ENCODE measurements at regions not wholly inside any gene's neighbourhood (a gene's known extent, or its start where the extent isn't known, plus 50 kb on each side); places are given as distances from the start of the nearest gene placed in this dataset.

- no peak overlapping the region for H2AFZ ChIP-seq
- 1 to 5% methylated on average over 4 of the region's 4 CpGs for WGBS, 2 experiments (ENCODE audit: low coverage in 1 of 2, low lambda C conversion rate in 2 of 2, missing lambda C conversion rate in 2 of 2)
- H3K4me3 ChIP-seq = no peak overlapping the region
- TF ChIP-seq EZH2phosphoT487 (IDR thresholded peaks at IDR 0.05; ENCODE audit: insufficient read depth, low read depth) (no peak), EZH2 (IDR thresholded peaks at IDR 0.05; ENCODE audit: insufficient read depth, poor library complexity, severe bottlenecking) (no peak)
- H4K20me1 ChIP-seq (ENCODE audit: insufficient read depth) = no peaks in the 10 kb centered on the region
- H3K9me2 ChIP-seq (ENCODE audit: insufficient read depth) = no peaks in the 10 kb centered on the region
- in situ Hi-C loops (cut with MboI) = no loop called here
- H3K4me2 ChIP-seq (ENCODE audit: unreplicated experiment) = no peak overlapping the region
- H3K27me3 ChIP-seq (replicated peaks; ENCODE audit: insufficient read depth) = no peaks in the 10 kb centered on the region
- no peak overlapping the region for H3K27ac ChIP-seq
- H3F3A ChIP-seq (ENCODE audit: insufficient read depth) = no peaks in the 10 kb centered on the region
- no peak for DNase-seq
- no peaks in the 10 kb centered on the region for H3K9me3 ChIP-seq (ENCODE audit: low read depth)
- H3K4me1 ChIP-seq (ENCODE audit: insufficient read depth) = no peaks in the 10 kb centered on the region
- no peaks in the 10 kb centered on the region for H3K36me3 ChIP-seq (ENCODE audit: low read depth)
- no peaks in the 10 kb centered on the region for H3K79me2 ChIP-seq (ENCODE audit: insufficient read depth)
- no peak overlapping the region for H3K9ac ChIP-seq
Measured at GRCh38 chr5:165143741-165144140, 1638.3 kb downstream of the MAT2B start.

DNA sequence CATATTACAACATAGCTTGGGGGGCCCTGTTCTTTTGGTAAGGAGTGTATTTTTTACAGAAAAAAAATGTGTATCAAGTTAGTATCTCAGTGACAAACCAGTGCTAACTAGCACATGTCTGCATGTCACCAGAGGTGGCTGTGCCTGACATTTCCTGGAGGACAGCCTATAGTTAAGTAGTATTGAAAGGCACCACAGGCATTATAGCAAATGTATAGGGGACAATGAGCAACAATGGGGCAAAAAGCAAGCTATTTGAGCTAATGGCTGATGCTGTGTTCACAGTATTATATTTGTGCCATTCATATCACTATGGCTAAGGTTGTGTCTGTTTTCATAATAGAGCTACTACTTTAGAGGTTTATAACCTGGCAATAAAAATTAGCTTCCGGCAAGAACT lies 1644.0 kb downstream of the MAT2B start:
- no peak overlapping the region for H3K4me3 ChIP-seq
- no peaks in the 10 kb centered on the region for H3K4me1 ChIP-seq (ENCODE audit: insufficient read depth)
- H3K27me3 ChIP-seq (replicated peaks; ENCODE audit: insufficient read depth) = no peaks in the 10 kb centered on the region
- no peaks in the 10 kb centered on the region for H3K9me2 ChIP-seq (ENCODE audit: insufficient read depth)
- no peaks in the 10 kb centered on the region for H4K20me1 ChIP-seq (ENCODE audit: insufficient read depth)
- no peak for DNase-seq
- no peaks in the 10 kb centered on the region for H3K9me3 ChIP-seq (ENCODE audit: low read depth)
- no peaks in the 10 kb centered on the region for H3K79me2 ChIP-seq (ENCODE audit: insufficient read depth)
- H3K36me3 ChIP-seq (ENCODE audit: low read depth) = no peaks in the 10 kb centered on the region
- H3K4me2 ChIP-seq (ENCODE audit: unreplicated experiment) = no peak overlapping the region
- no peaks in the 10 kb centered on the region for H3F3A ChIP-seq (ENCODE audit: insufficient read depth)
- TF ChIP-seq EZH2phosphoT487 (IDR thresholded peaks at IDR 0.05; ENCODE audit: insufficient read depth, low read depth) = no peak
- no peak for TF ChIP-seq EZH2 (IDR thresholded peaks at IDR 0.05; ENCODE audit: insufficient read depth, poor library complexity, severe bottlenecking)
- no peak overlapping the region for H3K9ac ChIP-seq
- WGBS, 2 experiments (ENCODE audit: low coverage in 1 of 2, low lambda C conversion rate in 2 of 2, missing lambda C conversion rate in 2 of 2) = 37 to 52% methylated on average over 1 of the region's 1 CpG
- in situ Hi-C loops (cut with MboI) = no loop called here
- H2AFZ ChIP-seq = no peak overlapping the region
- no peak overlapping the region for H3K27ac ChIP-seq

GRCh38 chr5:165152058-165152457 lies 1646.6 kb downstream of the MAT2B start:
- Histone ChIP-seq H3K4me1 (ENCODE audit: insufficient read depth) (no peaks in the 10 kb centered on the region), H3K4me3 (no peak overlapping the region), H3F3A (ENCODE audit: insufficient read depth) (no peaks in the 10 kb centered on the region), H3K9ac (no peak overlapping the region), H3K79me2 (ENCODE audit: insufficient read depth) (no peaks in the 10 kb centered on the region), H4K20me1 (ENCODE audit: insufficient read depth) (no peaks in the 10 kb centered on the region; the same call in 1 of the 2 replicates), H3K27ac (no peak overlapping the region), H3K9me2 (ENCODE audit: insufficient read depth) (no peaks in the 10 kb centered on the region), H2AFZ (no peak overlapping the region), H3K36me3 (ENCODE audit: low read depth) (no peaks in the 10 kb centered on the region), H3K4me2 (ENCODE audit: unreplicated experiment) (no peak overlapping the region), H3K9me3 (ENCODE audit: low read depth) (no peaks in the 10 kb centered on the region), H3K27me3 (replicated peaks; ENCODE audit: insufficient read depth) (no peaks in the 10 kb centered on the region)
- 2 to 5% methylated on average over 2 of the region's 2 CpGs for WGBS, 2 experiments (ENCODE audit: low coverage in 1 of 2, low lambda C conversion rate in 2 of 2, missing lambda C conversion rate in 2 of 2)
- in situ Hi-C loops (cut with MboI) = no loop called here
- TF ChIP-seq EZH2phosphoT487 (IDR thresholded peaks at IDR 0.05; ENCODE audit: insufficient read depth, low read depth) (no peak), EZH2 (IDR thresholded peaks at IDR 0.05; ENCODE audit: insufficient read depth, poor library complexity, severe bottlenecking) (no peak)
- DNase-seq = no peak

- no peak overlapping the region for H3K27ac ChIP-seq
- in situ Hi-C loops (cut with MboI) = no loop called here
- H3K9me3 ChIP-seq (ENCODE audit: low read depth) = no peaks in the 10 kb centered on the region
- H3K4me2 ChIP-seq (ENCODE audit: unreplicated experiment) = no peak overlapping the region
- no peaks in the 10 kb centered on the region; the same call in 1 of the 2 replicates for H4K20me1 ChIP-seq (ENCODE audit: insufficient read depth)
- TF ChIP-seq EZH2 (IDR thresholded peaks at IDR 0.05; ENCODE audit: insufficient read depth, poor library complexity, severe bottlenecking) (no peak), EZH2phosphoT487 (IDR thresholded peaks at IDR 0.05; ENCODE audit: insufficient read depth, low read depth) (no peak)
- no peak overlapping the region for H2AFZ ChIP-seq
- no peaks in the 10 kb centered on the region for H3K9me2 ChIP-seq (ENCODE audit: insufficient read depth)
- DNase-seq = no peak
- H3K9ac ChIP-seq = no peak overlapping the region
- WGBS, 2 experiments (ENCODE audit: low coverage in 1 of 2, low lambda C conversion rate in 2 of 2, missing lambda C conversion rate in 2 of 2) = 21 to 25% methylated on average over 1 of the region's 1 CpG
- H3F3A ChIP-seq (ENCODE audit: insufficient read depth) = no peaks in the 10 kb centered on the region
- no peak overlapping the region for H3K4me3 ChIP-seq
- no peaks in the 10 kb centered on the region for H3K27me3 ChIP-seq (replicated peaks; ENCODE audit: insufficient read depth)
- H3K79me2 ChIP-seq (ENCODE audit: insufficient read depth) = no peaks in the 10 kb centered on the region
- H3K4me1 ChIP-seq (ENCODE audit: insufficient read depth) = no peaks in the 10 kb centered on the region
- H3K36me3 ChIP-seq (ENCODE audit: low read depth) = no peaks in the 10 kb centered on the region
Measured at GRCh38 chr5:165157219-165157618, 1651.8 kb downstream of the MAT2B start.

DNA sequence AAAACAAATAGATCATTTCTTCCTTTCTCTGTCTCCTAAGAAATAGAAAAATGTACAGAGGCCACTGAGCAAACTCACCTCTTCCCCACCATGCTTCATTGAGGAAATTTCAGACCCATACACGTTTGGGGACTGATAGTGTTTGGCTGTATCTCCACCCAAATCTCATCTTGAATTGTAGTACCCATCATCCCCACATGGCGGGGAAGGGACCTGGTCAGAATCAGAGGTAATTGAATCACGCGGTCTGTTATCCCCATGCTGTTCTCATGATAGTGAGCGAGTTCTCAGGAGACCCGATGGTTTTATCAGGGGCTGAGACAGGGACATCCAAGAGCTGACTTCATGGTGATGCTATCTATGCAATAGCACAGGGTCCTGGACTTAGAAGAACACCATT lies 1655.8 kb downstream of the MAT2B start:
- Histone ChIP-seq H3K4me1 (ENCODE audit: insufficient read depth) (no peaks in the 10 kb centered on the region), H3K4me3 (no peak overlapping the region), H3K9me3 (ENCODE audit: low read depth) (no peaks in the 10 kb centered on the region), H4K20me1 (ENCODE audit: insufficient read depth) (no peaks in the 10 kb centered on the region), H3F3A (ENCODE audit: insufficient read depth) (no peaks in the 10 kb centered on the region), H3K27ac (no peak overlapping the region), H3K36me3 (ENCODE audit: low read depth) (no peaks in the 10 kb centered on the region), H3K27me3 (replicated peaks; ENCODE audit: insufficient read depth) (no peaks in the 10 kb centered on the region), H3K4me2 (ENCODE audit: unreplicated experiment) (no peak overlapping the region), H2AFZ (no peak overlapping the region), H3K9me2 (ENCODE audit: insufficient read depth) (no peaks in the 10 kb centered on the region), H3K79me2 (ENCODE audit: insufficient read depth) (no peaks in the 10 kb centered on the region), H3K9ac (no peak overlapping the region)
- in situ Hi-C loops (cut with MboI) = no loop called here
- TF ChIP-seq EZH2phosphoT487 (IDR thresholded peaks at IDR 0.05; ENCODE audit: insufficient read depth, low read depth) (no peak), EZH2 (IDR thresholded peaks at IDR 0.05; ENCODE audit: insufficient read depth, poor library complexity, severe bottlenecking) (no peak)
- WGBS, 2 experiments (ENCODE audit: low coverage in 1 of 2, low lambda C conversion rate in 2 of 2, missing lambda C conversion rate in 2 of 2) = 42 to 57% methylated on average over 6 of the region's 6 CpGs
- no peak for DNase-seq
